WTC11 (cell line): ENCODE measurements at regions not wholly inside any gene's neighbourhood (a gene's known extent, or its start where the extent isn't known, plus 50 kb on each side); places are given as distances from the start of the nearest gene placed in this dataset.

Source experiments
- CTCF ChIP-seq: fragments of 200-600 bp; IDR thresholded peaks from 2 replicates; pipeline ENCODE4 v1.8.0; 2022; ENCODE audit warnings: antibody characterized with exemption
- ETV6 ChIP-seq: sonication (generic); formaldehyde crosslinking; IDR thresholded peaks from 2 replicates; pipeline ENCODE4 v1.8.1; 2022; ENCODE audit warnings: mild to moderate bottlenecking, missing genetic modification reagents
- FOXK1 ChIP-seq: sonication (generic); formaldehyde crosslinking; IDR thresholded peaks from 2 replicates; pipeline ENCODE4 v1.8.0; 2022; ENCODE audit warnings: mild to moderate bottlenecking, moderate library complexity, missing genetic modification reagents
- HMGA2 ChIP-seq: fragments of 250-450 bp; sonication (Bioruptor Pico); IDR thresholded peaks from 2 replicates; pipeline ENCODE4 v1.4.0; 2021; ENCODE audit warnings: mild to moderate bottlenecking, moderate library complexity
- JUN ChIP-seq: sonication (generic); formaldehyde crosslinking; IDR thresholded peaks from 2 replicates; pipeline ENCODE4 v1.8.0; 2023; ENCODE audit warnings: mild to moderate bottlenecking, missing genetic modification reagents
- MAX ChIP-seq: sonication (generic); formaldehyde crosslinking; IDR thresholded peaks from 2 replicates; pipeline ENCODE4 v1.8.0; 2022; ENCODE audit warnings: mild to moderate bottlenecking, missing genetic modification reagents
- MYBL2 ChIP-seq: sonication (generic); formaldehyde crosslinking; IDR thresholded peaks from 2 replicates; pipeline ENCODE4 v1.8.1; 2023; ENCODE audit warnings: mild to moderate bottlenecking, moderate library complexity, missing genetic modification reagents
- NR2C2 ChIP-seq: sonication (generic); formaldehyde crosslinking; IDR thresholded peaks from 2 replicates; pipeline ENCODE4 v1.8.0; 2022; ENCODE audit warnings: mild to moderate bottlenecking, missing genetic modification reagents
- NR3C1 ChIP-seq: sonication (generic); formaldehyde crosslinking; conservative IDR thresholded peaks from 2 replicates; pipeline ENCODE4 v1.8.1; 2023; ENCODE audit warnings: low read depth, mild to moderate bottlenecking, missing genetic modification reagents
- SMAD3 ChIP-seq: sonication (generic); formaldehyde crosslinking; IDR thresholded peaks from 2 replicates; pipeline ENCODE4 v1.8.0; 2022; ENCODE audit warnings: missing genetic modification reagents, mild to moderate bottlenecking, borderline replicate concordance
- TCF7 ChIP-seq: sonication (generic); formaldehyde crosslinking; IDR thresholded peaks from 2 replicates; pipeline ENCODE4 v1.8.0; 2022; ENCODE audit warnings: mild to moderate bottlenecking, low read depth, missing genetic modification reagents, moderate library complexity
- TEAD4 ChIP-seq: sonication (generic); formaldehyde crosslinking; IDR thresholded peaks from 2 replicates; pipeline ENCODE4 v1.8.0; 2022; ENCODE audit warnings: mild to moderate bottlenecking, missing genetic modification reagents
- USF1 ChIP-seq: sonication (generic); formaldehyde crosslinking; IDR thresholded peaks from 2 replicates; pipeline ENCODE4 v1.8.0; 2022; ENCODE audit warnings: mild to moderate bottlenecking, missing genetic modification reagents
- ZNF138 ChIP-seq: sonication (generic); formaldehyde crosslinking; conservative IDR thresholded peaks from 2 replicates; pipeline ENCODE4 v1.8.1; 2022; ENCODE audit warnings: mild to moderate bottlenecking, moderate library complexity, missing genetic modification reagents

DNA sequence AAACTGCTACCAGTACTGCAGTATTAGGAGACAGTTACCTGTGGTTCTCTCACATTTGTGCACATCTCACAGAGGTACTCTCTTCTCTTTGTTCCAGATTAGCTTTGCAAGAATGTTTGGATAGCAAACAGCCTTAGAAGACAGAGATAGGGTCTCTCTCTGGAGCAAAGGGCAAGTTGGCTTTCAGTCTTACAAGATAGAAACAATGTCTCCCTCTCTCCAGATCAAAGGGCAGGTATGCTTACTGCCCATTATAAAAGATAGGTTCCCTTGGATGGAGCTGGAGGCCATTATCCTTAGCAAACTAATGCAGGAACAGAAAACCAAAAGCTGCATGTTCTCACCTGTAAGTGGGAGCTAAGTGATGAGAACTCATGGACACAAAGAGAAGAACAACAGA lies 50.2 kb upstream of the KIT start:
- no peak for TF ChIP-seq CTCF
- TF ChIP-seq USF1 (CRISPR knock-in tag): no peak
- TF ChIP-seq MAX: no peak
- no peak for TF ChIP-seq ZNF138
- no peak for TF ChIP-seq FOXK1
- TF ChIP-seq NR3C1: no peak
- no peak for TF ChIP-seq JUN (CRISPR knock-in tag)
- TF ChIP-seq TEAD4: no peak
- no peak for TF ChIP-seq SMAD3
- no peak for TF ChIP-seq ETV6 (CRISPR knock-in tag)
- no peak for TF ChIP-seq MYBL2 (CRISPR knock-in tag)
- no peak for TF ChIP-seq TCF7
- TF ChIP-seq NR2C2: no peak
- TF ChIP-seq HMGA2 (CRISPR knock-in tag): no peak
